ENCODE measurements at regions not wholly inside any gene's neighbourhood (a gene's known extent, or its start where the extent isn't known, plus 50 kb on each side); places are given as distances from the start of the nearest gene placed in this dataset.

GRCh38 chr9:79912318-79913070 is 340.7 kb downstream of the TLE4 start:
- no peaks in the 10 kb centered on the region for H3K27me3 ChIP-seq (replicated peaks in 1 of 4; ENCODE audit: control insufficient read depth in 3 of 4, extremely low read depth in 1 of 4, insufficient read depth in 3 of 4, low read length in 3 of 4)
- no peaks in the 10 kb centered on the region for H3K79me2 ChIP-seq (ENCODE audit: control insufficient read depth in 1 of 2, insufficient read depth in 2 of 2, low read length in 2 of 2)
- H3K9ac ChIP-seq (replicated peaks in 1 of 4; ENCODE audit: extremely low read depth in 1 of 4, low read depth in 3 of 4, low read length in 3 of 4), result no peak overlapping the region
- H2AFZ ChIP-seq (ENCODE audit: low read length), result no peak overlapping the region
- no peaks in the 10 kb centered on the region for H3K36me3 ChIP-seq (ENCODE audit: control insufficient read depth in 2 of 4, insufficient read depth in 4 of 4, low read length in 3 of 4)
- no peak overlapping the region for H2BK12ac ChIP-seq (ENCODE audit: low read depth, low read length)
- no peaks in the 10 kb centered on the region for H3K9me3 ChIP-seq (ENCODE audit: insufficient read depth in 2 of 2, low read depth in 1 of 2, low read length in 1 of 2)
- H3K4ac ChIP-seq (replicated peaks; ENCODE audit: insufficient read length, low read depth, low read length), result no peak overlapping the region
- DNase-seq (ENCODE audit: low read depth in 1 of 2, low spot score in 2 of 2) (no peak), FAIRE-seq (no peak)
- no peak overlapping the region for H4K91ac ChIP-seq (replicated peaks; ENCODE audit: insufficient read length, low read length)
- H3K23ac ChIP-seq (ENCODE audit: insufficient read length), result no peak overlapping the region
- no peak overlapping the region for H2BK120ac ChIP-seq (replicated peaks; ENCODE audit: low read depth, low read length)
- ChIA-PET CTCF (ENCODE audit: partially characterized antibody) (interaction anchor here (0.9 to 1.0 kb wide), 2 partner anchors 43 to 238 kb away, joined by 3 read pairs; no protein-coding TSS in a partner anchor), POLR2A (ENCODE audit: partially characterized antibody) (interaction anchor here (1.4 kb wide), 1 partner anchor 79 kb away, joined by 3 read pairs; no protein-coding TSS in a partner anchor)
- H3K4me1 ChIP-seq (replicated peaks in 1 of 4; ENCODE audit: control insufficient read depth in 3 of 4, insufficient read depth in 4 of 4, low read length in 3 of 4), result no peaks in the 10 kb centered on the region
- no peak overlapping the region for H4K8ac ChIP-seq (ENCODE audit: extremely low read depth, insufficient read depth, low read length)
- no peak overlapping the region for H2BK15ac ChIP-seq (ENCODE audit: low read length)
- H2AK5ac ChIP-seq (ENCODE audit: low read depth, low read length), result no peak overlapping the region
- H4K5ac ChIP-seq (ENCODE audit: insufficient read length, low read depth, low read length), result no peak overlapping the region
- H3K27ac ChIP-seq (ENCODE audit: low read depth, low read length), result no peak overlapping the region
- no peak overlapping the region for H3K4me2 ChIP-seq (ENCODE audit: insufficient read depth in 1 of 2, low read depth in 2 of 2, low read length in 2 of 2)
- no peak overlapping the region for H3K4me3 ChIP-seq (ENCODE audit: extremely low read depth in 1 of 4, insufficient read depth in 2 of 4, low read depth in 3 of 4, low read length in 4 of 4)
- no peak overlapping the region for H2BK20ac ChIP-seq (ENCODE audit: low read length)
- no peak overlapping the region for H3K14ac ChIP-seq (ENCODE audit: insufficient read length)
- no peaks in the 10 kb centered on the region for H3K79me1 ChIP-seq (ENCODE audit: low read depth, low read length)
- 90% methylated on average over 2 of the region's 2 CpGs; no CpG with 5 or more reads in 1 of the 2 experiments for WGBS, 2 experiments (ENCODE audit: extremely low coverage in 1 of 2, insufficient coverage in 1 of 2, insufficient read length in 1 of 2, insufficient replicate concordance in 2 of 2, low coverage in 1 of 2, low lambda C conversion rate in 2 of 2, missing lambda C conversion rate in 1 of 2)
- H3K18ac ChIP-seq (ENCODE audit: extremely low read depth, low read length), result no peak overlapping the region
- no peaks in the 10 kb centered on the region for H4K20me1 ChIP-seq (replicated peaks in 1 of 2; ENCODE audit: control insufficient read depth in 1 of 2, insufficient read depth in 2 of 2, low read length in 2 of 2)
- no peak overlapping the region for H3K56ac ChIP-seq (replicated peaks; ENCODE audit: insufficient read length, low read depth, low read length)
- H2BK5ac ChIP-seq (ENCODE audit: low read depth, low read length), result no peak overlapping the region
- no peaks in the 10 kb centered on the region for H3K23me2 ChIP-seq (ENCODE audit: low read depth, low read length)
- TF ChIP-seq ZNF274 (IDR thresholded peaks at IDR 0.05; ENCODE audit: borderline replicate concordance, extremely low read depth, low read length) (no peak), HDAC2 (IDR thresholded peaks at IDR 0.05; ENCODE audit: borderline replicate concordance in 1 of 2, low read depth in 2 of 2, low read length in 2 of 2) (no peak), TCF12 (IDR thresholded peaks at IDR 0.05; ENCODE audit: low read depth, low read length) (no peak), CTCF (IDR thresholded peaks at IDR 0.05; ENCODE audit: control extremely low read depth in 1 of 3, insufficient read depth in 1 of 3, low read depth in 1 of 3, low read length in 3 of 3) (no peak), SP2 (IDR thresholded peaks at IDR 0.05; ENCODE audit: low read length) (no peak), SIX5 (IDR thresholded peaks at IDR 0.05; ENCODE audit: low read depth, low read length) (no peak), CHD2 (IDR thresholded peaks at IDR 0.05; ENCODE audit: low read length) (no peak), CEBPB (IDR thresholded peaks at IDR 0.05; ENCODE audit: low read depth, low read length) (no peak), KDM1A (IDR thresholded peaks at IDR 0.05; ENCODE audit: borderline replicate concordance, low read length) (no peak), CBX5 (IDR thresholded peaks at IDR 0.05; ENCODE audit: low read depth, low read length) (no peak), TAF1 (IDR thresholded peaks at IDR 0.05; ENCODE audit: low read depth, low read length) (no peak), YY1 (IDR thresholded peaks at IDR 0.05; ENCODE audit: low read depth, low read length) (no peak)
